Activated naive CD4-positive, alpha-beta T cell treated with anti-CD3 and anti-CD28 coated beads, Interleukin-2, amount 50 U/mL, for 72 hours (primary cell): ENCODE measurements at regions not wholly inside any gene's neighbourhood (a gene's known extent, or its start where the extent isn't known, plus 50 kb on each side); places are given as distances from the start of the nearest gene placed in this dataset.
"Not testable (repeated sequence)": the region's sequence is repeated elsewhere in the genome, so short reads cannot be mapped to it uniquely, and the experiment has no call there.

Source experiments
- ATAC-seq, 2 donors: fragments of 150-1000 bp; cut with Tn5 transposase; 2 replicates each; pipeline ENCODE4 v1.10.0; 2021; ENCODE audit warnings: mild to moderate bottlenecking in 2 of 2, moderate library complexity in 2 of 2
- DNase-seq, 2 donors: peaks; one replicate each; pipeline ENCODE4 v3.0.0; 2021 to 2022; ENCODE audit warnings: low spot score in 2 of 2
- H3K27ac Mint-ChIP-seq, 2 donors: one replicate each; pipeline ENCODE4 v1.8.0; 2022; ENCODE audit warnings: mild to moderate bottlenecking in 2 of 2, mixed read lengths in 2 of 2
- H3K36me3 Mint-ChIP-seq, 2 donors: one replicate each; pipeline ENCODE4 v1.8.0; 2022; ENCODE audit warnings: mixed read lengths in 2 of 2
- H3K9me3 Mint-ChIP-seq, 2 donors: one replicate each; pipeline ENCODE4 v1.8.0; 2022; ENCODE audit warnings: mixed read lengths in 2 of 2

DNA sequence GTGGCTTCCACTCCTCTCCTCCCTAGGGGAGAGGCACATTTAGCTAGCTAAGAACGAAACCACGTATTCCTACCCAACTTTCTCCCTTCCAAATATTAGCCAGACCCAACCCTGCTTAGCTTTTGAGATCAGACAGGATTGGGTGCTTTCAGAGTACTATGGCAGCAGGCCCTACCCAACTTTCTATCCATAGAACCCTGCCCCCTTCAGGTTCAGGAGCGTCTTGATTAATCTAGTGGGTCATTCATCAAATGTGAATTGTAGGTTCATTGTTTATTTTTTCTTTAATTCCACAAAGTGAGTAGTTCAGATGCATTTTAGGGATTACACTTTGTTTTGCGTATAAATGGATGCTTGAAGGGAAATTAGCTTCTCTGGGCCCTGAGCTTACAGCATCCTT is 188.3 kb downstream of the MIB1 start:
- peaks cover 0 to 4% of the 10 kb centered on the region in 2 donors for H3K9me3 Mint-ChIP-seq
- no peak for DNase-seq
- no peak overlapping the region for H3K27ac Mint-ChIP-seq
- ATAC-seq, result no peak
- H3K36me3 Mint-ChIP-seq, result no peaks in the 10 kb centered on the region

GRCh38 chr18:21930177-21930576 is 189.6 kb downstream of the MIB1 start:
- peaks cover 0 to 4% of the 10 kb centered on the region in 2 donors for H3K9me3 Mint-ChIP-seq
- ATAC-seq (no peak), DNase-seq (no peak)
- H3K36me3 Mint-ChIP-seq, result no peaks in the 10 kb centered on the region
- H3K27ac Mint-ChIP-seq, result no peak overlapping the region

GRCh38 chr18:21933931-21934765 is 193.6 kb downstream of the MIB1 start:
- DNase-seq (no peak), ATAC-seq (no peak)
- Mint-ChIP-seq H3K9me3 (no peaks in the 10 kb centered on the region), H3K36me3 (no peaks in the 10 kb centered on the region), H3K27ac (peak overlapping the region in 1 of 2 donors; percentile 29)

GRCh38 chr18:21934766-21935015 is 194.1 kb downstream of the MIB1 start:
- Mint-ChIP-seq H3K27ac (no peak overlapping the region), H3K9me3 (no peaks in the 10 kb centered on the region), H3K36me3 (no peaks in the 10 kb centered on the region)
- no peak for DNase-seq
- ATAC-seq, result no peak

GRCh38 chr18:21943456-21943855 is 202.9 kb downstream of the MIB1 start:
- H3K27ac Mint-ChIP-seq, result no peak overlapping the region
- H3K36me3 Mint-ChIP-seq, result no peaks in the 10 kb centered on the region
- no peak for DNase-seq
- no peaks in the 10 kb centered on the region for H3K9me3 Mint-ChIP-seq
- no peak for ATAC-seq

DNA sequence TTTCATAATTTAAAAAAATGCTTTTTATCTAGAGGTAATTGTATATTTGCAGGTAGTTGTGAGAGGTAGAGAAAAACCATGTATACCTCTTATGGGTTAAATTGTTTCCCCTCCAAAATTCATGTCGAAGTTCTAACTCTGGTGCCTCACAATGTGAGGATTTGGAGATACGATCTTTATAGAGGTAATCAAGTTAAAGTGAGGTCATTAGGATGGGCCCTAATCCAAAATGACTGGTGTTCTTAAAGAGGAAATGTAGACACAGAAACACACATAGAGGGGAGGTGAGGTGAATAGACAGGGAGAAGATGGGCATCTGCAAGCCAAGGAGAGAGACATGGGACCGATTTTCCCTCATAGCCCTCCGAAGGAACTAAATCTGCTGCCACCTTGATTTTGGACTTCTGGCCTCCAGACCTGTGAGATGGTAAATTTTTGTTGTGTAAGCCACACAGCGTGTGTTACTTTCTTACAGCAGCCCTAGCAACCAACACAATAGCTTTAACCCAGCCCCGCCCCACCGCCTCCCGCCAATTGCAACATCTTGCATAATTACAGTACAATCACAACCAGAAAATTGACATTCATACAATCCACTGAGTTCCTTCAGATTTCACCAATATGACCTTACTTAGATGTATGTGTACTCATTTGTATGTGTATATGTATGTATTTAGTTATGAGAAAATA is 208.9 kb downstream of the MIB1 start:
- Mint-ChIP-seq H3K36me3 (no peaks in the 10 kb centered on the region), H3K9me3 (no peaks in the 10 kb centered on the region), H3K27ac (no peak overlapping the region)
- no peak for ATAC-seq
- DNase-seq, result no peak

DNA sequence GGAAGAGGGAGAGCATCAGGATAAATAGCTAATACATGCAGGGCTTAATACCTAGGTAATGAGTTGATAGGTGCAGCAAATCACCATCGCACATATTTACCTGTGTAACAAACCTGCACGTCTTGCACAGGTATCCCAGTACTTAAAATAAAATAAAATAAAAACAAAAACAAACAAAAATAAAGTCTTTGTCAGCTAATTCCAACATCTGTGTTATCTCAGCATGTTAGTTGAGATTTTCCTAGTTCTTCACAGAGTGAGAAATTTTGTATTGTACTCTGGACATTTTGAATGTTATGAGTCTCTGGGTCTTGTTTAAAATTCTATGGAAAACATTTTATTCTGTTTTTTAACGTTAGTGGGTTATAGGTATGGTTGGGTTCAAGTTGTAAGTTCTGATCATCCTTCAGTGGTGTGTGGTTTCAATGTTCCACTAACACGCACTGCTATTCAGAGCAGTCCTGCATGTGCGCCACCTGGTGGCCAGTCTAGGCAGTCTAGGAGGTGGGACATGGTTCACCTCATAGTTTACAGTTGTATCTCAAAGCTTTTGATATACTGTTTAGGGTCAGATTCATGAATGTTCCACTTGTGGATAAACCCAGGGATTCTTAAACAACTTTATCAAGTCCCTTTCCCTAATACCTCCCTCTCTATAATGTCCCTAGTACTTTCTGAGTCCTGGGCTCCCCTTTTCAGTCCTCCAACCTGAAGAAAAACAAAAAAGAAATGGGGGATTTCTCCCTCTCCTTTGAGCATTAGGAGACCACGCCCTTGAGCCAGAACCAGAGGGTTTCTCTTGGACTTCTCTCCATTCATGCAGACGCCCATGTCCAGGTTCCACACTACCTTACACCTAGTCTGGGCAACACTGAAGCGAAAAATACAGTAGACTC is 213.4 kb upstream of the GATA6 start:
- ATAC-seq, result peak; percentile 90 to 92
- Mint-ChIP-seq H3K9me3 (no peaks in the 10 kb centered on the region), H3K27ac (no peak overlapping the region), H3K36me3 (no peaks in the 10 kb centered on the region)
- peak; percentile 59 to 82 for DNase-seq

DNA sequence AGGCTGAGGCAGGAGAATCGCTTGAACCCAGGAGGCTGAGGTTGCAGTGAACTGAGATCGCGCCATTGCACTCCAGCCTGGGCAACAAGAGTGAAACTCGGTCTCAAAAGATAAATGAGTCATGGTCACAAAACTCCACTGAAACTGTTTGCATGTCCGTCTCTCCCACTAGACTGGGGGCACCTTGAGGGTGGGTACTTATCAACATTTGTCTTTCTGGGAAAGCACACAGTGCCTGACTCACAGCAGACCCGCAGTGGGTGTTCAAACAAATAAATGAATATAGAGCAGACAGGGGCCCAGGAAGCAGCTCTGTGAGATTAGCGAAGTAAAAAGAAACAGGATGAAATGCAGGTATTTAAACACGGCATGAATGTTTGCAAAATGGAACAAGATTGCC is 211.1 kb upstream of the GATA6 start:
- DNase-seq, result no peak
- Mint-ChIP-seq H3K36me3 (no peaks in the 10 kb centered on the region), H3K9me3 (no peaks in the 10 kb centered on the region), H3K27ac (no peak overlapping the region)
- no peak for ATAC-seq

GRCh38 chr18:21958707-21959450 is 210.5 kb upstream of the GATA6 start:
- H3K9me3 Mint-ChIP-seq, result no peaks in the 10 kb centered on the region
- ATAC-seq, result no peak
- H3K27ac Mint-ChIP-seq, result no peak overlapping the region
- no peaks in the 10 kb centered on the region for H3K36me3 Mint-ChIP-seq
- DNase-seq, result no peak

DNA sequence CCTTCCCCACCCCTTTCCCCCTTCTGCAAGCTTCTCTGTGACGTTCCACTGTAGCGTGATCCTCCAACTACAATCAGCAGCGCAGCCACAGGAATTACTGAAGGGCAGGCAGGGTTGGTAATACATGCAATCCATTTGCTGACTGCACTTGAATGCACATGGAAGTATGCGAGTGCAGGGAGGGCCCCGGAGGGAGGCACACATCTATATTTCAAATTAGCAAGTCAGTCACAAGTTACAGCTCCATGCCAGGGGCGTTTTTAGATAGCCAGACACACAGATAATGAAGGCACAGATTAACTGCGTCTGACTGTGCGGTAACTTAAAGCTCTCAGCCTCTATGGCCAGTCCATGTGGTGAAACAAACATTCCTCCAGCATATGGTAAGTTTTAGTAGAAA is 209.2 kb upstream of the GATA6 start:
- DNase-seq (no peak), ATAC-seq (no peak)
- H3K27ac Mint-ChIP-seq, result no peak overlapping the region
- H3K9me3 Mint-ChIP-seq, result no peaks in the 10 kb centered on the region
- H3K36me3 Mint-ChIP-seq, result no peaks in the 10 kb centered on the region

DNA sequence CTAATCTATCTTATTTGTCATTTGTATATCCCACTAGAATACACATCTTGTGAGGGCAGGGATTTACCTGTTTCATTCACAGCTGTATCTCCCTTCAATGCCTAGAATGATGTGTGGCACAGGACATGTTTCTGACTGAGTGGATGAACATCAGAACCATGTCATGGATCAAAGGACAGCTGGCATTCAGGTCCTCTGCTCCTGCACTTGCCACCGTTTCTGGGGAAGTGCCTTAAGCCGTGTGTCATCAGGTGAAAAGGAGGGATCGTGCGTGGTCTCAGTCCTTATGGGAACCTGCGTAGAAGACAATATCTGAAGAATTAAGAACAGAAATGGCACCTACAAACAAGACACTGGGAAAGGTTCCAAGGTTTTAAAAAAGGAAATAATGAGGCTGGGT is 206.1 kb upstream of the GATA6 start:
- DNase-seq (no peak), ATAC-seq (no peak)
- H3K9me3 Mint-ChIP-seq, result no peaks in the 10 kb centered on the region
- peak overlapping the region in 1 of 2 donors; percentile 3 for H3K27ac Mint-ChIP-seq
- no peaks in the 10 kb centered on the region for H3K36me3 Mint-ChIP-seq

DNA sequence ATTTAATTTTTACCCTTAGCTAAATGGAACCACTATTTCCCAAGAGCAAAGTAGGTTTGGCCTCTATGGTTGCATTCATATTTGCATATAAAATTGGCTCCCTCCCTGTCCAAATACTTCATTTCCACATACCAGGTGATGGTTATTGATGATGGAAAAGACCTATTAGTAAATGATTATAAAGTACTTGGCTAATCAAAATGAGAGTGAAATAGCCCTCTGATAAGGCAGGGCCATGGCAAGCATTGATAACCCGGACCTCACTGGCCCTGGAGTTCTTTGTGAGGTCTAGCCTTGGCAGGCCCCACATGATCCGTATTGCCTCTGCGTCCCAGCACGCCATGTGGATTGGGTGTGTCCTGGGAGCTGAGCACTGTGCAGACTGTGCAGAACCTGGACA is 201.1 kb upstream of the GATA6 start:
- Mint-ChIP-seq H3K27ac (no peak overlapping the region), H3K36me3 (no peaks in the 10 kb centered on the region), H3K9me3 (no peaks in the 10 kb centered on the region)
- ATAC-seq (no peak), DNase-seq (no peak)

DNA sequence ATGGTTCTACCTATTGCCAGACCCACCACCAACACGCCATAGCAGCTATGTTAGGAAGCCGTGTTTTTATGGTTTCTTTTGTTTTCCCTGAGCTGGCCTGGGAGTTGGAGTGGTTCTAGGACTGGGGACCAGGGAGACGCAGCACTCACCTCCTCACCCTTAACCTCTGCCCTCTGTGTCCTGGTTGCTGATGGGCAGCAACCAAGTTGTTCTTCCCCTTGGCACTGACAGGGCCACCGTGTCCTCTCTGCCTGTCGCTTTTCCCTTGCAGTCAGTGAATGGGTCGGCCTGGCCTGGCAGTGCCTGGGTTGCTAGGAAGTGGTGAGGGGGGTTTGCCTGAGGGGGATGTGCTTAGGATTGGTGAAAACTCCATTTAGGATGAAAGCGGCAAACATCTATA is 197.1 kb upstream of the GATA6 start:
- ATAC-seq (no peak), DNase-seq (no peak)
- Mint-ChIP-seq H3K36me3 (no peaks in the 10 kb centered on the region), H3K27ac (no peak overlapping the region), H3K9me3 (no peaks in the 10 kb centered on the region)

DNA sequence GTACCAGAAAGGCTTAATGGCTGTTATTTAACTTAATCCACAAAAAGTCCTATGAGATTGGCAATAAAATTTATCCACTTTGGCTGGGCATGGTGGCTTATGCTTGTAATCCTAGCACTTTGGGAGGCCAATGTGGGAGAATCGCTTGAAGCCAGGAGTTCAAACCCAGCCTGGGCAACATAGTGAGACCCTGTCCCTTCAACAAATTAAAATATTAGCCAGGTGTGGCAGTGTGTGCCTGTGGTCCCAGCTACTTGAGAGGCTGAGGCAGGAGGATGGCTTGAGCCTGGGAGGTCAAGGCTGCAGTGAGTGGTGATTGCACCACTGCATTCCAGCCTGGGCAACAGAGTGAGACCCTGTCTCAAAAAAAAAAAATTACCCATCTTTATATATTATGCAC is 193.4 kb upstream of the GATA6 start:
- not testable (repeated sequence) for H3K27ac Mint-ChIP-seq, ATAC-seq, H3K36me3 Mint-ChIP-seq, H3K9me3 Mint-ChIP-seq, DNase-seq

- no peak overlapping the region for H3K27ac Mint-ChIP-seq
- H3K9me3 Mint-ChIP-seq, result no peaks in the 10 kb centered on the region
- DNase-seq, result no peak
- no peaks in the 10 kb centered on the region for H3K36me3 Mint-ChIP-seq
- no peak for ATAC-seq
Measured at GRCh38 chr18:21978546-21979170, 190.7 kb upstream of the GATA6 start.

DNA sequence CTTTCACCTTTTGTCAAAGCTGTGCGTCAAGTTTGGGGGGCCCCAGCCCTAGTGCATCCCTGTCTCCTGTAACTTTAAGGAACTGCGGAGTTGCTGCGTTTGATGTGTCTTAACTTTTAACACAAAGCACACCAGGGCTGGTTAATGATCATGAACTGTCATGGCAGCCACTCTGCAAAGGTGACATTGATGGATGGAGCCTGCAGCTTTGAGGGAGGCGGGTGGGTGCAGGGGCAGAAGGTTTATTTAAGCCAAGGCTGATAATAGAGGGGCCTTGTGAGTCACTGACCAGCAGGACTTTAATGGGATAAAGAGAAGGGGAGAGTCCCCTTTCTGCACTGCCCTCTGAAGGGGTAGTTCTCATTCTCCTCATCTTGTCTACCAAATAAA is 190.2 kb upstream of the GATA6 start:
- H3K36me3 Mint-ChIP-seq, result no peaks in the 10 kb centered on the region
- no peak for DNase-seq
- H3K9me3 Mint-ChIP-seq, result no peaks in the 10 kb centered on the region
- no peak overlapping the region for H3K27ac Mint-ChIP-seq
- ATAC-seq, result no peak
